OCI-LY7 (cell line): ENCODE measurements at regions not wholly inside any gene's neighbourhood (a gene's known extent, or its start where the extent isn't known, plus 50 kb on each side); places are given as distances from the start of the nearest gene placed in this dataset.

Experiments used
- BruUV-seq: library from RNA; stranded (reverse); fragments of 400-500 nt; replicated peaks from 2 replicates; lab custom pipeline; 2021; lab: Mats Ljungman, UMichigan
- CTCF ChIA-PET: fragments of 300-600 bp; sonication (Branson Sonifier 250); formaldehyde crosslinking; loops from one replicate; lab custom pipeline; 2022; ENCODE audit warnings: antibody characterized with exemption; ENCODE audit not compliant: unreplicated experiment; lab: Charles Lee
- POLR2A ChIA-PET: fragments of 300-600 bp; sonication (Branson Sonifier 250); formaldehyde crosslinking; loops from one replicate; lab custom pipeline; 2022; ENCODE audit warnings: antibody characterized with exemption; lab: Charles Lee
- DNase-seq: peaks from one replicate; pipeline ENCODE4 v3.0.0-alpha.2; 2015; ENCODE audit warnings: low spot score
- H2AFZ ChIP-seq: fragments of 200-600 bp; sonication (generic), shearing (Covaris generic); 2 replicates; pipeline ENCODE4 v1.6.1; 2014; ENCODE audit warnings: mild to moderate bottlenecking, antibody characterized with exemption, low read length, moderate library complexity
- H3K27ac ChIP-seq: fragments of 200-600 bp; sonication (generic); 2 replicates; pipeline ENCODE4 v1.5.1; 2014; ENCODE audit warnings: mixed run types, low read depth, mild to moderate bottlenecking, moderate library complexity, low read length, inconsistent platforms; ENCODE audit not compliant: poor library complexity, severe bottlenecking
- H3K36me3 ChIP-seq: fragments of 200-600 bp; sonication (generic); 2 replicates; pipeline ENCODE4 v1.6.1; 2014; ENCODE audit warnings: mild to moderate bottlenecking, antibody characterized with exemption, low read length, moderate library complexity, mixed read lengths; ENCODE audit not compliant: insufficient read depth
- H3K4me1 ChIP-seq: fragments of 200-600 bp; sonication (generic); 2 replicates; pipeline ENCODE4 v1.5.1; 2014; ENCODE audit warnings: mild to moderate bottlenecking, low read length; ENCODE audit not compliant: insufficient read depth, poor library complexity, severe bottlenecking
- H3K4me2 ChIP-seq: fragments of 200-600 bp; sonication (generic); 2 replicates; pipeline ENCODE4 v1.6.1; 2014; ENCODE audit warnings: mild to moderate bottlenecking, low read length
- H3K4me3 ChIP-seq: fragments of 200-600 bp; sonication (generic); 2 replicates; pipeline ENCODE4 v1.5.1; 2014; ENCODE audit warnings: mild to moderate bottlenecking, low read depth, low read length; ENCODE audit not compliant: poor library complexity, severe bottlenecking
- H3K79me2 ChIP-seq: fragments of 200-600 bp; sonication (generic); 2 replicates; pipeline ENCODE4 v1.6.1; 2016; ENCODE audit warnings: low read depth, mild to moderate bottlenecking, low read length, moderate library complexity, mixed read lengths; ENCODE audit not compliant: insufficient read depth
- H3K9me2 ChIP-seq: fragments of 200-600 bp; sonication (generic); 2 replicates; pipeline ENCODE4 v1.6.1; 2016; ENCODE audit warnings: mild to moderate bottlenecking, low read length, mixed read lengths; ENCODE audit not compliant: insufficient read depth
- H3K9me3 ChIP-seq: fragments of 200-600 bp; sonication (generic); 2 replicates; pipeline ENCODE4 v1.6.1; 2014; ENCODE audit warnings: mild to moderate bottlenecking, mixed run types, low read length, mixed read lengths
- H4K20me1 ChIP-seq: fragments of 200-600 bp; sonication (generic); 2 replicates; pipeline ENCODE4 v1.6.1; 2014; ENCODE audit warnings: mild to moderate bottlenecking, antibody characterized with exemption, low read length, moderate library complexity, mixed read lengths; ENCODE audit not compliant: insufficient read depth
- EZH2phosphoT487 ChIP-seq: fragments of 200-600 bp; sonication (generic); IDR thresholded peaks from 2 replicates; pipeline ENCODE4 v1.6.1; 2018; ENCODE audit warnings: low read depth, borderline replicate concordance, mild to moderate bottlenecking, mixed run types, antibody characterized with exemption, low read length, moderate library complexity, mixed read lengths
- intact Hi-C: fragments of 100-400 bp; cut with micrococcal nuclease; formaldehyde crosslinking; loops from one replicate; pipeline ENCODE4 v1.10.0; 2022; ENCODE audit not compliant: unreplicated experiment
- TF ChIP-seq, protein P1 (sequence below): fragments of 200-600 bp; sonication (generic); conservative IDR thresholded peaks from 2 replicates; pipeline ENCODE4 v1.5.1; 2014; ENCODE audit warnings: mild to moderate bottlenecking, antibody characterized with exemption, low read length, moderate library complexity, mixed read lengths

- CTCF ChIA-PET, result no interaction called here
Measured at GRCh38 chr4:29304595-29304994, 1415.6 kb upstream of the PCDH7 start.

GRCh38 chr4:29307256-29307655, 1412.9 kb upstream of the PCDH7 start:
- no peak for TF ChIP-seq EZH2phosphoT487
- TF ChIP-seq, protein P1, sequence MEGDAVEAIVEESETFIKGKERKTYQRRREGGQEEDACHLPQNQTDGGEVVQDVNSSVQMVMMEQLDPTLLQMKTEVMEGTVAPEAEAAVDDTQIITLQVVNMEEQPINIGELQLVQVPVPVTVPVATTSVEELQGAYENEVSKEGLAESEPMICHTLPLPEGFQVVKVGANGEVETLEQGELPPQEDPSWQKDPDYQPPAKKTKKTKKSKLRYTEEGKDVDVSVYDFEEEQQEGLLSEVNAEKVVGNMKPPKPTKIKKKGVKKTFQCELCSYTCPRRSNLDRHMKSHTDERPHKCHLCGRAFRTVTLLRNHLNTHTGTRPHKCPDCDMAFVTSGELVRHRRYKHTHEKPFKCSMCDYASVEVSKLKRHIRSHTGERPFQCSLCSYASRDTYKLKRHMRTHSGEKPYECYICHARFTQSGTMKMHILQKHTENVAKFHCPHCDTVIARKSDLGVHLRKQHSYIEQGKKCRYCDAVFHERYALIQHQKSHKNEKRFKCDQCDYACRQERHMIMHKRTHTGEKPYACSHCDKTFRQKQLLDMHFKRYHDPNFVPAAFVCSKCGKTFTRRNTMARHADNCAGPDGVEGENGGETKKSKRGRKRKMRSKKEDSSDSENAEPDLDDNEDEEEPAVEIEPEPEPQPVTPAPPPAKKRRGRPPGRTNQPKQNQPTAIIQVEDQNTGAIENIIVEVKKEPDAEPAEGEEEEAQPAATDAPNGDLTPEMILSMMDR, result no peak
- H3K4me2 ChIP-seq, result no peak overlapping the region
- no peak overlapping the region for H2AFZ ChIP-seq
- no TSS peak for BruUV-seq
- ChIA-PET CTCF (no interaction called here), POLR2A (interaction anchor here (0.6 kb wide), 1 partner anchor 1373 kb away, joined by 3 read pairs; no protein-coding TSS in a partner anchor)
- H3K9me2 ChIP-seq, result no peaks in the 10 kb centered on the region
- no peaks in the 10 kb centered on the region for H3K79me2 ChIP-seq
- H3K4me1 ChIP-seq, result no peaks in the 10 kb centered on the region
- H3K9me3 ChIP-seq, result no peaks in the 10 kb centered on the region
- H4K20me1 ChIP-seq, result no peaks in the 10 kb centered on the region
- no peak overlapping the region for H3K4me3 ChIP-seq
- DNase-seq, result no peak
- intact Hi-C loops, result no loop called here
- H3K36me3 ChIP-seq, result no peaks in the 10 kb centered on the region
- H3K27ac ChIP-seq, result no peak overlapping the region

More at GRCh38 chr4:29304595-29304994, 1415.6 kb upstream of the PCDH7 start:
- TF ChIP-seq EZH2phosphoT487, result no peak
- TF ChIP-seq, protein P1, result no peak
- no TSS peak for BruUV-seq
- no peak for DNase-seq
- no peaks in the 10 kb centered on the region for H3K79me2 ChIP-seq
- no peaks in the 10 kb centered on the region for H3K4me1 ChIP-seq
- no peaks in the 10 kb centered on the region for H3K9me3 ChIP-seq
- no peak overlapping the region for H3K4me3 ChIP-seq
- no peaks in the 10 kb centered on the region for H3K9me2 ChIP-seq
- no peak overlapping the region for H2AFZ ChIP-seq
- H3K36me3 ChIP-seq, result no peaks in the 10 kb centered on the region
- no peak overlapping the region for H3K27ac ChIP-seq
- POLR2A ChIA-PET, result no interaction called here
- H3K4me2 ChIP-seq, result no peak overlapping the region
- no peaks in the 10 kb centered on the region for H4K20me1 ChIP-seq
- intact Hi-C loops, result no loop called here

GRCh38 chr4:29307755-29308154, 1412.4 kb upstream of the PCDH7 start:
- no peak overlapping the region for H3K4me3 ChIP-seq
- CTCF ChIA-PET, result no interaction called here
- H3K4me2 ChIP-seq, result no peak overlapping the region
- no peaks in the 10 kb centered on the region for H3K36me3 ChIP-seq
- BruUV-seq, result no TSS peak
- DNase-seq, result no peak
- H3K27ac ChIP-seq, result no peak overlapping the region
- H2AFZ ChIP-seq, result no peak overlapping the region
- no peaks in the 10 kb centered on the region for H4K20me1 ChIP-seq
- POLR2A ChIA-PET, result no interaction called here
- H3K9me3 ChIP-seq, result no peaks in the 10 kb centered on the region
- intact Hi-C loops, result no loop called here
- TF ChIP-seq, protein P1, result no peak
- TF ChIP-seq EZH2phosphoT487, result no peak
- no peaks in the 10 kb centered on the region for H3K9me2 ChIP-seq
- no peaks in the 10 kb centered on the region for H3K4me1 ChIP-seq
- no peaks in the 10 kb centered on the region for H3K79me2 ChIP-seq
